GM19328 (cell line): ENCODE measurements at regions not wholly inside any gene's neighbourhood (a gene's known extent, or its start where the extent isn't known, plus 50 kb on each side); places are given as distances from the start of the nearest gene placed in this dataset.
"Not testable (repeated sequence)": the region's sequence is repeated elsewhere in the genome, so short reads cannot be mapped to it uniquely, and the experiment has no call there.

ENCODE experiments used
- ATAC-seq: cut with Tn5 transposase; IDR thresholded peaks from one replicate; pipeline ENCODE4 v1.9.1; 2021; ENCODE audit warnings: mild to moderate bottlenecking, moderate library complexity; ENCODE audit not compliant: unreplicated experiment

DNA sequence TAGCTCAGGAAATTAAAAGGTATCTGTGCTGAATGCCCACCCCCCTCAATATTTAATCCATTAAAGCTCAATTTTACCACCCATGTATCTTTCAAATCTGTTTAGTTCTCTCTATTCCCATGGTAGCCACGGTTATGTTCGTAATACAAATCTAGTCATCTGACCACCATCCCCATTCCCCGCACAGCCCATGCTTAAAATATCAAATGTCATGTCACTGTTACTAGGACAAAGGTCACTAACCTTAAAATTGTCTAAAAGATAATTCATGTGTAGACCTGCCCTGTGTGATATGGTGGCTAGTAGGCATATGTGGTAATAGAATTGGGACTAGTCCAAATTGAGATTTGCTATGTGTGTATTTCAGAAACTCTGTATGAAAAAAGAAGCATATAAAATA is 728.5 kb upstream of the B3GALT2 start:
- no peak for ATAC-seq

DNA sequence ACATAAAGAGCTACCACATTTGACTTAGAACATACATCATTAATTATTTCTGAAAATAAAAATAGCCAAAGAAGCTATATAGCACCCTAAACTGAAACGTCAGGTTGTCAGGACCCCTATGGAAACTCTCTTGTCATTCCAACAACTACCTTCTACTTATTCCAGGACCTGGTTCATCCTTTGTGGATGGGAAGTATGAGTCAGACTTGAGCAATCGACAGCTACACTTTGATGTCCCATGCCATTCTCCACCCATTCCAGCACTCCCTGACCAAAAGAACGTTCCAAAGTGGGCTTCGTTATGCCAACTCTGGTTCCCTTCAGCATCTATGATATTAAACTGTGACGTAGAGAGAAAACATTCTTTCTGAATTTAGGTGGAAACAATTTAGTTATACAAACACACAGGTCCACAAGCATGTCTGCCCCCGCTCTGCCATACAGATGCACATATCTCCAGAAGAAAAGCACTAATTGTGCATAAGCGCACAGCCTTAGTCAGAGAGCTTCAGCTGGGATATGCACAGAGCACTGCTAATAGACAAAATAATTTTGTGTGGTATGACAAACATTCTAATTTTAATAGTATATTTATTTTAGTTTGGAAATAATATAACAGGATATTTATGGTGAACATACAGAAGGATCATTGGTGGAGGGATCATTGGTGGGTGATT is 723.1 kb upstream of the B3GALT2 start:
- no peak for ATAC-seq

DNA sequence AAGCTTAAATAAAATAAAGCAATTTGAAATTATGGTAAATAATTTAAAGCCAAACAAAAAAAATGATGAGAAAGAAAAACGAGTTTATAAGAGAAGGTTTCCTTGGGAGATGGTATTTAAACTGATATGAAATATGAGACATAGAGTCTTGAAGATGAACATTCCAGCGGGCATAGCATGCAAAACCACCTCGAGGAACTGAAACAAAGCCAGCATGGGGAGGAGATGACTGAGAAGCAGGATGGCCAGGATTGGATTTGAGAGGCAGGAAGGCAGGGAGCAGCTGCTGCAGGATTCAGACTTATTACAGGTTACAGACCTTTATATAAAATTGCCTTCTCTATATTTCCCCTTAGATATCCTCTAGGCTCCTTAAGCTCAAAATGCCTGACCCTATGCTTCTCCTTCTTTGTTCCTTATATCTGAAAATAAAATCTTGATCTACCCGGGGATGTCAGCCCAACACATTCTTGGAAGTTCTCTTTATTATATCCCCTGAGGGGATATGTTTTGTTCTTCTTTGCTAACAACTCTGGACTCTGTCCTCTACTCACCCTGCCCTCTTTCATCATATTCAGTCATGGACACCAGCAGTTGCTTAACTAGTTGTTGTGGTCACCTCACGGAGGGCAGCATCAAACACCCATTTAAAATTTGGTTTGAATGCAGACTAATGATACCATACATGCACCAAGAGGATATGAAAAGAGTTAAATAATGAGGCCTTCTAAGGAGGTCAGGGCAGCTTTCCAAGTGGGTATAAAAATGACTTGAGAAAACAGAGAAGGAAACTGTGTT is 719.1 kb upstream of the B3GALT2 start:
- no peak for ATAC-seq

DNA sequence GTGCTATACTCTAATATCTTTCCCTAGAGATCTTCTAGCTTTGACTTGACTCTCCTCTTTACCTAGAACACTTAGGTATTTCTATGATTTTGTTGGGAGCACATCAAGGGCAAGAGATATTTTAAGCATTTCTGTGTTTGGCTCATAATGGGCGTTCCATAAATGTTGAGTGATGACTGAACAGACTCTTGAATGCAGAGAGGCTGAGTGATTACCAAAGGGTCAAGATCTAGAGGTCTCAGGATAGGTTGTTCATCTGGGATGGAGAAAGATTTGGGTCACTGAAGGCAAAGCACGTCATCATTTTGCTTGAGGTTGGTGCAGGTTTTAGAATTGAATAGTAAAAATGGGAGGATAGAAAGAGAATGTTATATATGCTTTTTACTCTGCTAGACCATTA is 705.4 kb upstream of the B3GALT2 start:
- no peak for ATAC-seq

DNA sequence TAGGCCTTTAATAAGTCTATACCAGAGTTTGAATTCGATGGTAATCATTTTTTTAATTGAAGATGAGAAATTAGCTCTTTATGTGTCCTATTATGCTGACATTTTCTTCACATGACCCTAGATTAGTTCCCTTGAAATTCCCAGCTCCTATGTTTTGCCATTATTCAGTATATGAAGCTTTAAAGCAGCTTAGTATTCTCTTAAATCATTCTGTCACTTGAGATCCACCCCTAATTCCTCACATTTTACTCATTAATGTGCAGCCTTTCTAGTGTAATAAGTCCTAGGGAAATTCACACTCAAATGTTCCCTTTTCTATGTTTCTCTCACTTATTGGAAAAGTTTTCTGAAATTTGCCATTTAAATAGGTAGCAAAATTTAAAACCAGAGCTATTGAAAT is 704.5 kb upstream of the B3GALT2 start:
- no peak for ATAC-seq

DNA sequence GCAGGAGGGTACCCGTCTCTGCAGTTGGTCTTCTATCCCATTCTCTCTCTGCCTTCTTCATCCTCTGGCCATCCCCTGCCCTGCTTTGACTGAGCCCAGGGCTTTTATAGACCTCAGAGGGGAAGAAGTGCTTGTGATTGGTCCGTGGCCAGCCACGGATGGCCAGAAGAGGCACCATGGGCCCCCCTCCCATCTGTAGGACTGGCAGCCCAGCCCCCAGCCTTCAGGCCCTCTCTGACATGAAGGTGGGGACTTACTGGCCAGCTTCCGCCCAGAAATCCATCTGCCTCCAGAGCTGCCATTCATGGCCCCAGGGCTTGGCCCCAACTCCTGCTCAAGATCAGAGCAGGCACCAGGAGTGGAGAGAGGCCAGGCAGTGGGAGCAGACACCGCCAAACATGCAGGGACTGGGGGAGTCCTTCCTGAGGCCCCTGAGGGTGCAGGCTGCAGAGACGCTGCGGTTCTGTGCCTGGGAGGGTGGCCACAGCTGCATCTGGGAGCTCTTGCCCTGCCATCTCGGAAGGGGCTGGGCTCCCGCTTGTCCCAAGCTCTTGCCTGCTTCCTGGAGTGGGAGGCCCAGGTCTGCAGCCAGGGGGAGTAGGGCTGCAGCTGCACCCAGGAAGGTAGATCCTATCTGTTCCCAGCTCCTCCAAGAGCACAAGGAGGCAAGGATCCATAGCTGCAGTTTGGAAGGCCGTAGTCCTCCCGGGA is 698.6 kb upstream of the B3GALT2 start:
- ATAC-seq = no peak

DNA sequence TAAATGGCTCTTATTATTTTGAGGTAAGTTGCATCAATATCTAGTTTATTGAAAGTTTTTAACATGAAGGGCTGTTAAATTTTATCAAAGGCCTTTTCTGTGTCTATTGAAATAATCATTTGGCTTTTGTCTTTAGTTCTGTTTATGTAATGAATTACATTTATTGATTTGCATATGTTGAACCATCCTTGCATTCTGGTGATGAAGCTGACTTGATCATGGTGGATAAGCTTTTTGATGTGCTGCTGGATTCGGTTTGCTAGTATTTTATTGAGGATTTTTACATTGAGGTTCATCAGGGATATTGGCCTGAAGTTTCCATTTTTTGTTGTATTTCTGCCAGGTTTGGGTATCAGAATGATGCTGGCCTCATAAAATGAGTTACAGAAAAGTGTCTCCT is 691.5 kb upstream of the B3GALT2 start:
- not testable (repeated sequence) for ATAC-seq

DNA sequence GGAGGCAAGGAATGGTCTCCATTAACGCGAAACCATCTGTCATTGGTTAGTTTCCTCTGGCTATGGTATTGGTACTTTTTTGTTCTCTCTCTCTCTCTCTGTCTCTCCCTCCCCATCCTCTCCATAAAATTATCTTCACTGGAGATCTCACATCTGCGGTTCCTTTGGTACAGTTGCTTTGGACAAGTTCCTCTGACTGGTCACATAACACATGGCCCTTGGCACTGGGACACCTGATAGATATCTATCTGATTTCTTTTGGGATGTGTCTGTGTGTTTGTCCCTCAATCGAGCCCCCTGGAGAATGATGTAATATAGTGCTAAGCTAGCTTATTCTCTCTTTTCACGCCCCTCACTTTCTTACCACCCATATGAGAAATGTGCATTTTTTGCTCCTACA is 682.0 kb upstream of the B3GALT2 start:
- ATAC-seq = no peak

DNA sequence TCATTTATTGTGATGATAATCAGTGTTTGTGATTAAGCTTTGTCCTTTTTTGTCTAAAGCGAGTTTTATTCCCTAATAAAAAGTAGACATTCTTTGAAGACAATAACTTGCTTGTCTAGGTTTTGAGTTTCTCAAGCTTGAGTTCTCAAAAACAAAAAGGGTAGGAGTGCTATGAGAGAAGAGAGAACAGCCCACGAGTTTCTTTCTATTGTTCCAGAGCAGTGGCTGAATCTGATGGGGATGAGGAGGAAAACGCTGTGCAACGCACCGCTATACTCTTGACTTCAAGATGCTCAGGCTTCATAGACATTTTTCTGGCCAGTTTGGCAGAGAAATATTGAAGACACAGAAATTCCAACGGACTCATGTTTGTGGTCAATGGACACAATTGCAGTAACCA is 669.8 kb upstream of the B3GALT2 start:
- ATAC-seq = no peak

DNA sequence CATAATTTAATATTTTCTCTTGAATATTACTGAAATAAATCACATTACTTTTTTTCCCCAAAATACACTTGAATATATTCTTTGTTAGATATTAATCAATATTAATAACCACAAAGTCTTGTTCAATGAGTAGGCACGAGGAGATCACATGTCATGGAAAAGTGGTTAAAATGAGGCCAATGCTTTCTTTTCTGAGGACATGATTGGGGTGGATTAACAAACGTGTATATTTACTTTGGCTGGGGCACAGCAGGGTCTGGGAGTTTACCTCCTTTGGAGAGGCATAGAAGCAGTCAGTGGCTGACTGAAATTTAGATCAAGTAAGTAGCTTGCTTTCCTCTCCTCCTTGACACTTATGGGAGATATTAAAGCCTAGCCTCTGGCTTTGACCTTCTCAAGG is 664.3 kb upstream of the B3GALT2 start:
- ATAC-seq = no peak

DNA sequence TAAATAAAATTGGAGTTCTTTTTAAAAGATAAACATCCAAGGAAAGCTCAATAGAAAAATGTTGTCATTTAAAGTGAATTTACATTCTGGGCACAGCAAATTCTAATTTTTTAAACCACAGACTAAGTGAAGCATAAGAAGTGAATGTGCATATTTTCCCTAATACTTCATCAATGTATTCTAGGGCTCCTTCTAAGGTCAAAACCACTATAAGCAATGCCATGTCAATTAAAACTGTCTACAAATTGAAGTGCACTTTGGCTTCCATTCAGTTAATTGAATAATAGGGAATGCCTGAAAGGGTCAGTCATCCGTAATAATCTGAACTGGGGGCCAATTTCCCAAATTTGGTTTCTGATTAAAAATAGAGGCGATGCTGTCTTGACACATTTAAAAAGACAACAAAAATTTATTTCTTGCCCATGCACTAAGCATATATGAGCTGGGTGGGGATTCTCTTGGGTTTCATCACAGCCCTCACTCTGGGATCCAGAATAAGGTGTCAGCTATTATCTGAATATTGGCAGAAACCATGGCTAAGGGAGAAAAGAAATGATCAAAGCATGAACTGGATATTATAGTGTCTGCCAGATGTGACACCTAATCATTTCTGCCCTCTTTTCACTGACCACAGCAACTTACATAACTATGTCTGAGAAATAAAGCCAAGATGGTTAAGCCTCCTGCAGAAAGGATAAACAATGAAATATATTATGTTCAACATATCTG is 660.6 kb upstream of the B3GALT2 start:
- ATAC-seq = no peak

DNA sequence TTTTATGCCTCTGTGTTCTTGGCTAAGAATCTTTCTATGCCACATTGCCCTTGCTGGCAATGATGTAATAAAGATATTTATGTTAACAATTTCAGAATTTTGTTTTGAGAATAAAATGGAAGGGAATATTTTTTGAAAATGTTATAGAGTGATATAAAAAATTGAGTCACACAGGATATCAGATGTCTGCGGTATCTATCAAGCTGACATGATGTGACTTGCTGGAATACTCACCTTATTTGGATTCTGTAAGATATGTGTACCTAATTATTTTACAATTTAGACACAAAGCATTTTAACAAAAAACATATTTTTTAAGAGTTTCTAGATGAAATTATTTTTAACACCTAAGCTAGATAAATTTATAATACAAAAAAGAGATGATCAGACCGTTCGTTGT is 660.0 kb upstream of the B3GALT2 start:
- ATAC-seq = no peak

DNA sequence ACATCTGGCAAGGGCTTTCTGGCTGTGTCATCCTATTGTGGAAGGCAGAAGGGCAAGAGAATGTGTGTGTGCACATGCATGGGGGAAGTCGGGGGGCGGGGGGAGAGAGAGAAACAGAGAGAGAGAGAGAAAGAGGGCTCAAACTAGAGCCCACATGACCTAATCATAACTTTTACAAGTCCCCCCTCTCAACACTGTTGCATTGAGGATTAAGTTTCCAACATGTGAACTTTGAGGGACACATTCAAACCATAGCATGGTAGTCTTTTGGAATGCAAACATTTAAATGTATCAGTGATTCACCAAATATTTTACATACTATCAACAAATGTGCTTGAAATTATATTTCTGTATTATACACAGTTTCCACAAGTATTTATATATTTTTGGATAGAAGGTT is 655.4 kb upstream of the B3GALT2 start:
- ATAC-seq = no peak

DNA sequence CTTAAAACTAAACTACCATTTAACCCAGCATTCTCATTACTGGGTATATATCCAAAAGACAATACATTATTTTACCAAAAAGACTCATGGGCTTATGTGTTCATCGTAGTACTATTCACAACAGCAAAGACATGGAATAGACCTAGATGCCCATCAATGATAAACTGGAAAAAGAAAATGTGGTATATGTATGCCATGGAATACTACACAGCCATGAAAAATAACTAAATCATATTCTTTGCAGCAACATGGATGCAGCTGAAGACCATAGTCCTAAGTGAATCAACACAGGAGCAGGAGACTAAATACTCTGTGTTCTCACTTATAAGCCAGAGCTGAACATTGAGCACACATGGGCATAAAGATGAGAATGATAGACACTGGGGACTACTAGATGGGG is 645.1 kb upstream of the B3GALT2 start:
- no peak for ATAC-seq

DNA sequence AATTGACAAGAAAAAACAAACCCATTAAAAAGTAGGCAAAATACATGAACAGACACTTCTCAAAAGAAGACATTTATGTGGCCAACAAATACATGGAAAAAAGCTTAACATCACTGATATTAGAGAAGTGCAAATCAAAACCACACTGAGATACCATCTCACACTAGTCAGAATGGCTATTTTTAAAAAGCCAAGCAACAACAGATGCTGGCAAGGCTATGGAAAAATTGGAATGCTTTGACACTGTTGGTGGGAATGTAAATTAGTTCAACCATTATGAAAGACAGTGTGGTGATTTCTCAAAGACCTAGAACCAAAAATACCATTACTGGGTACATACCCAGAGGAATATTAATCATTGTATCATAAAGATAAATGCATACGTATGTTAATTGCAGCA is 641.1 kb upstream of the B3GALT2 start:
- no peak for ATAC-seq

DNA sequence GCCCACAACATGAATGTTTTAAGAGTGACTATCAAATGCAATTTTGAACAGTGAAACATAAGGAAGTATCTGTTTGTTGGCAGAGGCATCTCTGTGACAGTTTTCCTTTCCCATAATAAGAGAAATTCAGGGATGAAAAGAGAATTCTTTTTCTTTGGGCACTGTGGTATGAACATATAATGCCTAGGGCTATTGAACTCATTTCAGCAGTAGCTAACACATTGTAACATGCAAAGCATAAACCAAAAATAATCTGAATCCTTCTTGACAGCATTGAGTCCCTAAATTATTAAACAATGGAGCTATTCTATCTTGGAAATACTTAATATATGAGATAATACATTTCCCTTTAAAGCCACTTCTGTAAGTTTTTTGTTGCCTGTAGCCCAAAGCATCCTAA is 633.0 kb upstream of the B3GALT2 start:
- no peak for ATAC-seq

DNA sequence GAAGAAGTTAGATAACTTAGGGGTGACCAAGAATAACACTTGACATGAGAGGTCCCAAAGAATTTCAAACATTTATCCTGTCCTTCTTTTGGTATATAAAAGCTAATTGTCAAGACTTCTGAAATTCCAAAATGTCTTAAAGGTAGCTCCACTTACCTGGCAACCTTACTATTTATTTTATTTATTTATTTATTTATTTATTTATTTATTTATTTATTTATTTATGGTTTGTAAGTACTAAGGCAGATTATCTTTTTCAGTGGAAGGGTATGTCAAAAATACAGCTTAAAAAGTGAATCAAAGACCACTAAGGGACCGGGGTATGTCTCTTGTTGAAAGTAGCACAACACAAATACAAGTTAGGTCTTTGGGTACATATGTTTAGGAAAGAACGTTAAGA is 620.8 kb upstream of the B3GALT2 start:
- ATAC-seq = no peak

DNA sequence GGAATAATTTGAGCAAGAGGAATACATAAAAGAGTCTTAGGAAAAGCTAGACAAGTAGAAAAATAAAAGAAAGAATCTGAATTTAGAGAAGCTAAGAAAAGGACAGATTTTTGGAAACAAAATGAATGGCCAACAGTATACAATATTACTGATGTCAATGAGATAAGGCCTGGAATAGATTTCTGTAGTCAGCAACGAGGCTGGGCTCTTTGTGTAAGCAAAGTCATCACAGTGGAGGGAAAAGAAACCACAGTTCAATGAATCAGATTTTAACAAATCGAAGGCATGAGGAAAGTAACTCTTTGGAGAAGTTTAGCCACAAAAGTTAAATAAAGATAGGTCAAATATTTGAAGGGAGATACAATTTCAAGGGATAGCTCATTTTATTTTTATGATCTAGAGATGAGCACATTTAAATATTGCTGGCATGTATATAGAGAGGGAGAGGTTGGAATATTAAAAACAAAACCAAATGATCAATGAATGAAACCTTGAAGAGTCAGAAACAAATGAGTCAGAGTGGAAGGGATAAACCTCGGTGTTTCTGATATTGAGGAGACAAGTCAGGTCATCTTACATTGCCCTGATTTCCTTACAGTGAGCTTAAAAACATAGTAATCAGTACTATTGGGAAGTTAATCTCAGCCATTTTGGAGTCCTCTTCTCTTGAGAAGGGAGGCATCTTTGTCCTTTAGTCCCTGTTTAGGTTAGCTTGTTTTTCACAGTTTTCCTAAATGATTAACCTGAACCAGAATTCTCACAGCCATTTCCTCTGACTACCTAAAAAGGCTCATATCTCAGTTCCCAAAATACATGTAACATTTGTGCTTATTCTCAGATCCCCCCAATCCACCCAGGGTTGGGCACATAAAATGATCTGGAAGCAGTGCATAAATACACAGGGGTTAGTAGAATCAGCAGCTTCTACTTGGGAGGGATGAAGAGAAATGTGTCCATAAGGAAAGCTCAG is 620.0 kb upstream of the B3GALT2 start:
- no peak for ATAC-seq

DNA sequence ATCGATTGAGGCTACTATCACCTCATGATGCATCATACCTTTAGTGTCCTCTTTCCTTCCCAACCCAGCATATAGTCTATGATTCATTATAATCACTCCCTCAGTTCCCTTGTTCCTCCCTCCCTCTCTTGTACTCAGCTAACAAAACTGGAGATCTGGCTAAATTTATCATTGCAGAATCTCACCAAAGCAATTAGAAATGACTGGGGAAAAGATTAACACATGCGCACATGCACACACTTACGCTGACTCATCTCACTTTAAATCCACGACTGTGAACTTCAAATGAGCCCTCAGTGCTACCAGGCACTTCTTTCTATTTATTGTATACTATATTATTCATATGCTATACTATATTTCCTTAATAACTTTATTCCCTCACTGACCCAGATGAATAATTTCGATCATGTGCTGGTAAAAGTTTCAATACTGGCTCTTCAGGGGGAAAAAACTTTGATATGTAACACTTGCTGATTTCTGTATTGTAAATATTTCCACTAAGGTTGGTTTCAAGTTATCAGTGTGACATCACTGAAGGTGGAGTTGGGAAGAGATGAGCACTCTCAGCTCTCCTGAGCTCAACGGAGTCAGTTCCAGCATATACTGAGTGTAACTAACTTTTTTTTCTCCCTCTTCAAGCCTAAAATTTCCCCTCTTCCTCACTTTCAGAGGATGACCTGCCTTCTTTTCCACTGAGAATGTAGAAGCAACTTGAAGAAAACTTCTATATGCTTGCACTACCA is 613.7 kb upstream of the B3GALT2 start:
- no peak for ATAC-seq

DNA sequence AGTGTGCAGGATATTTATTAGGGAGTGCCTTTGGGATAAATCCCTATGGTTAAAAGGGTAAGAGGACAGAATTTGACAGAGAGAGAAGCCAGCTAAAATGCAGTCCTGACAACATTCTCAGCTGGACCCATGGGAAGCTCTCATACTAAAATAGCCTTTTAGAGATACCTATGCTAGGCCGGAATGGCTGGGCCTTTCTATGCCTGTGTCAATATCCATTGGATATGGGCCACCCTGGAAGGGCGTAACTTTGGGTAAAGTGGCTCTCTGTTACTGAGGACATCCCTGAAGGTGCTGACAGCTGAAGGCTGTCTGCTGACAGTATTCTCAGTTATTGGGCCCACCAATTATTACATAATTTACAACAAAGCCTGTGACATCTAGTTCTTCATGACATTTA is 613.0 kb upstream of the B3GALT2 start:
- ATAC-seq = no peak
